Brain microvascular endothelial cell (primary cell): ENCODE measurements at regions not wholly inside any gene's neighbourhood (a gene's known extent, or its start where the extent isn't known, plus 50 kb on each side); places are given as distances from the start of the nearest gene placed in this dataset.

ENCODE experiments used
- DNase-seq: peaks from one replicate; pipeline ENCODE4 v3.0.0-alpha.2; 2020
- H3K27ac ChIP-seq: fragments of 250-450 bp; sonication (Bioruptor Pico); 2 replicates; pipeline ENCODE4 v1.5.1; 2020; ENCODE audit warnings: mild to moderate bottlenecking, moderate library complexity
- H3K27me3 ChIP-seq: fragments of 250-450 bp; sonication (Bioruptor Pico); replicated peaks from 2 replicates; pipeline ENCODE4 v1.5.1; 2020; ENCODE audit warnings: mild to moderate bottlenecking
- H3K36me3 ChIP-seq: fragments of 250-450 bp; sonication (Bioruptor Pico); replicated peaks from 2 replicates; pipeline ENCODE4 v1.5.1; 2020; ENCODE audit warnings: mild to moderate bottlenecking
- H3K4me3 ChIP-seq: 2 replicates; pipeline ENCODE4 v1.5.1; 2011; ENCODE audit warnings: low read depth, mild to moderate bottlenecking, control low read depth, low read length, moderate library complexity
- in situ Hi-C: cut with HindIII; loops from 2 replicates; pipeline ENCODE4 v1.10.0; 2017; ENCODE audit warnings: low sequenced_read_pairs, low pct_ligation_motif_present
- TF ChIP-seq, protein P1 (sequence below): IDR thresholded peaks from 2 replicates; pipeline ENCODE4 v1.5.1; 2011; ENCODE audit warnings: low read depth, mild to moderate bottlenecking, moderate library complexity, low read length, control low read depth, inconsistent platforms; ENCODE audit errors: missing control alignments

DNA sequence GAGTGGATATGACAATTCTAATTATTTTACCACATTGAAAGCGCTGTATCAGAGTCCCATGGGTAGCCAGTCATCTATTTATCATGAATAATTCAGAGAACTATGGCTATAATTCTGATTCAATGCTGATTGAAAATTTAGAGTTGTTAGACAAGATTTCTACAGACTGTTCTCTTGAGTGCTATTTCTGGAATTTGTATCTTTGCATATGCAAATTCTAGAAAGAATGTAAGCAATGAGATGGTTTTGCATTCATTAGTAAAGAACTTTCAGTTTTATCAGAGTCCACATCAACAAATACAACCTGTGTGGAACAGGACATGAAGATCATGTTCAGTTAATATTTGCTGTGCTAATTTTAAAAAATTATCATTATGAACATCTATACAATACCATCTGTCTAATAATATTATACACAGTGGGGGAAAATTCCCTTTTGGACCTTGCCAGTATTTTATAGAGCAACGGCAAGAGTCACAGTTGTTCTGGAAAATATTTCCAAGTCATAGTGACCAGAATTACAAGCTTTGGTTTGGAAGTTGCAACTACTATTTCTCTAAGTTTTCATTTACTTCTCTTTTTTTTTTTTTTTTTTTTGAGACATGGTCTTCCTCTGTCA lies 372.7 kb upstream of the PTGER4 start:
- DNase-seq = no peak
- no peak overlapping the region for H3K27ac ChIP-seq
- no peak overlapping the region for H3K4me3 ChIP-seq
- TF ChIP-seq, protein P1, sequence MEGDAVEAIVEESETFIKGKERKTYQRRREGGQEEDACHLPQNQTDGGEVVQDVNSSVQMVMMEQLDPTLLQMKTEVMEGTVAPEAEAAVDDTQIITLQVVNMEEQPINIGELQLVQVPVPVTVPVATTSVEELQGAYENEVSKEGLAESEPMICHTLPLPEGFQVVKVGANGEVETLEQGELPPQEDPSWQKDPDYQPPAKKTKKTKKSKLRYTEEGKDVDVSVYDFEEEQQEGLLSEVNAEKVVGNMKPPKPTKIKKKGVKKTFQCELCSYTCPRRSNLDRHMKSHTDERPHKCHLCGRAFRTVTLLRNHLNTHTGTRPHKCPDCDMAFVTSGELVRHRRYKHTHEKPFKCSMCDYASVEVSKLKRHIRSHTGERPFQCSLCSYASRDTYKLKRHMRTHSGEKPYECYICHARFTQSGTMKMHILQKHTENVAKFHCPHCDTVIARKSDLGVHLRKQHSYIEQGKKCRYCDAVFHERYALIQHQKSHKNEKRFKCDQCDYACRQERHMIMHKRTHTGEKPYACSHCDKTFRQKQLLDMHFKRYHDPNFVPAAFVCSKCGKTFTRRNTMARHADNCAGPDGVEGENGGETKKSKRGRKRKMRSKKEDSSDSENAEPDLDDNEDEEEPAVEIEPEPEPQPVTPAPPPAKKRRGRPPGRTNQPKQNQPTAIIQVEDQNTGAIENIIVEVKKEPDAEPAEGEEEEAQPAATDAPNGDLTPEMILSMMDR = no peak
- no peaks in the 10 kb centered on the region for H3K27me3 ChIP-seq
- in situ Hi-C loops = no loop called here
- H3K36me3 ChIP-seq = no peaks in the 10 kb centered on the region

DNA sequence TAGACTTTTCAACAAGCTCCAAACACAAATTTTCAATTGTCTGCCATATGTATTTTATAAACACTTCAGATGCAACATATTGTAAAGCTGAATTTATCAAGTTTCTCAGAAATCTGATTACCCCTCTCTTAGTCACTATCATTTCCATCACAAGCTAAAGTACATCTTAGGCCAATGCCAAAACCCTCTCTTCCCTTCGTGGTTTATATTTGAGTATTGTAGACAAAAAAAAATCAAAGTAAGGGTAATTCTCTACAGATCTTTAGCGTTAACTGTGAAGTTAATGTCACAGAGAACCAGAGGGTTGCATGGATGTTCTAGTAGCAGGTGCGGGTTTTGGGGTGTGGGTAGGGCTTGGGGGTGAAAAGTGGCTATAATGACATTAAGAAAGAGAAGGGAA lies 387.7 kb upstream of the PTGER4 start:
- H3K27ac ChIP-seq = no peak overlapping the region
- in situ Hi-C loops = no loop called here
- H3K36me3 ChIP-seq = no peaks in the 10 kb centered on the region
- H3K27me3 ChIP-seq = no peaks in the 10 kb centered on the region
- DNase-seq = no peak
- TF ChIP-seq, protein P1 = no peak
- H3K4me3 ChIP-seq = no peak overlapping the region

DNA sequence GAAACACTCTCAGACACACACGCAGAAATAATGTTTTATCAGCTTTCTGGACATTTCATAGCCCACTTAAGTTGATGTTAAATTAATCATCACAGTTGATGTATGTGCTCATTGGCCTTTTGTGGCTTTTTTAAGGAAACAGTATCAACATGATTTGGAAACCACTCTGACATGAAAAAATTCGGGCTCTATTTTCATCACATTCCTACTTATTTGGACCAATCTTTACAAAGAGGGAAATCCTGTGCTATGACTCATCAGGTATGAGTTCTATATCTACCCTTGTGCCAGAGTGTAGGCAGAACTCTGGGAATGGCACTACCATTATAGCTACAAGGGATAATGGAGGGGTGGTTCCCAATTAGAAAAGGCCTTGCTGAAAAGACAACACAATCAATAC lies 388.4 kb upstream of the PTGER4 start:
- Histone ChIP-seq H3K27ac (no peak overlapping the region), H3K27me3 (no peaks in the 10 kb centered on the region), H3K4me3 (no peak overlapping the region), H3K36me3 (no peaks in the 10 kb centered on the region)
- peak; percentile 43 for DNase-seq
- TF ChIP-seq, protein P1 = no peak
- in situ Hi-C loops = no loop called here

DNA sequence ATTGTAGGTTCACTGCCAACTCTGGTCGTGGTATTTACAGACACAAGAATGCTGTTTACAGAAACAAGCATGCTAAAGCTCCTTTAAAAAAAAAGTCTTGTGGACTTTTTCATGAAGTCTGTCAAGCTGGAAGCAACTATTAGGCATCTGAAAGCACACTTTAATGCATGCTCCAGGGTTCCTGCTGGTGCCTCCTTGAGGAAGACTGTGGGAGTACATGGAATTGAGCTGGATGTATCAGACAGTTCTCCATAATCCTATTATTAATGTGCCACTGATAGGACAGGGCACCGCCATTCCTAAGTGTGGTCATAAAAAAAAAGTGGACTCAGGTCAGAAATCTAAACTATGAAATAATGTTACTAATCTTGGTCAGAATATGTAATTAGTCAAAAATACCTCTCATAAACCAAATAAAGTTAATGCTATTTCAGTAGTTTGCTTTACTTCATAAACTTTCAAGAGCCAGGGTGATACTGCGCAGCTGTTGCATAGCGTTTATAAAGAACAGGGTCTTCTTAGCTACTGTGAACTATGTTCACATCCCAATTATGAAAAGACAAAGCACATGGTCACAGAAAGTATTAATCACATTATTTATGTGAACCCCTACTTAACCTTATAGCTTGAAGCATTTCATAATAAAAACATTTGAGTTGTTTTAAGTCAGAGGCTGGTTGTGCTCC lies 390.8 kb upstream of the PTGER4 start:
- no peak for DNase-seq
- Histone ChIP-seq H3K36me3 (no peaks in the 10 kb centered on the region), H3K27ac (no peak overlapping the region), H3K4me3 (no peak overlapping the region), H3K27me3 (no peaks in the 10 kb centered on the region)
- TF ChIP-seq, protein P1 = peak; percentile 23
- in situ Hi-C loops = no loop called here

DNA sequence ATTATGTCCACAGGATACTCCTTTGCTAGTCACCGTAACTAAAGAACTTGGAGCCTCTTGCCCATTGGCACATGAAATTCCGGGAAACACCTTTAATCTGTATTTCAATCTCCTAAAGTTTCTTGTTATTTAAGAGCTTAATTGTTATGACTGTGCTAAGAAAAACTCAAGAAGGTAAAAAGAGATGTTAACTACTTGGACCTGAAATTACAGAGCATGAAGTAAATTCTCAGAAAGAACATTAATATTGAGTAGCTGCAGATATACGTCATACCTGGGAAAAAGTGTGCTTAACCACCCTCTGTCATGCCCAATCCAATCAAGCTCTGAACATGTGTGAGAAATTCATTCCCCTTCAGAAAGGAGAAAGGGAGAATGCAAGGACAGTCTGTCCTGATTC lies 394.9 kb upstream of the PTGER4 start:
- DNase-seq = no peak
- TF ChIP-seq, protein P1 = no peak
- no peak overlapping the region for H3K4me3 ChIP-seq
- in situ Hi-C loops = no loop called here
- no peaks in the 10 kb centered on the region for H3K27me3 ChIP-seq
- no peaks in the 10 kb centered on the region for H3K36me3 ChIP-seq
- H3K27ac ChIP-seq = no peak overlapping the region
